ENCODE measurements at regions not wholly inside any gene's neighbourhood (a gene's known extent, or its start where the extent isn't known, plus 50 kb on each side); places are given as distances from the start of the nearest gene placed in this dataset.

- H3K27ac Mint-ChIP-seq: peak overlapping the region in 1 of 2 donors; percentile 58
- no peaks in the 10 kb centered on the region for H3K27me3 Mint-ChIP-seq
- Histone ChIP-seq H3K4me3 (ENCODE audit: control insufficient read depth in 1 of 2, extremely low read depth in 1 of 2, low read length in 1 of 2) (no peak overlapping the region), H3K4me1 (ENCODE audit: control insufficient read depth in 1 of 2, extremely low read depth in 1 of 2, insufficient read depth in 2 of 2, low read length in 2 of 2) (peaks cover 10 to 33% of the 10 kb centered on the region in 2 experiments), H3K27me3 (replicated peaks in 1 of 2; ENCODE audit: control insufficient read depth in 2 of 2, extremely low read depth in 1 of 2, insufficient read depth in 2 of 2, low read length in 1 of 2) (no peaks in the 10 kb centered on the region), H3K36me3 (ENCODE audit: control insufficient read depth in 2 of 2, extremely low read depth in 1 of 2, insufficient read depth in 1 of 2, low read length in 1 of 2) (no peaks in the 10 kb centered on the region), H3K9me3 (no peaks in the 10 kb centered on the region), H3K27ac (ENCODE audit: low read length) (no peak overlapping the region)
- DNase-seq: no peak
- WGBS (ENCODE audit: insufficient coverage): no CpG with 5 or more reads among the region's 2 CpGs
- no peaks in the 10 kb centered on the region for H3K9me3 Mint-ChIP-seq
- H3K4me3 Mint-ChIP-seq: no peak overlapping the region
- peaks cover 45 to 67% (median 55%) of the 10 kb centered on the region in 3 donors for H3K4me1 Mint-ChIP-seq
- peaks cover 3% of the 10 kb centered on the region for H3K36me3 Mint-ChIP-seq
- ChIA-PET POLR2A (no interaction called here), CTCF (interaction anchor here (0.6 to 0.7 kb wide), 3 partner anchors 58 to 360 kb away, joined by 3 to 6 read pairs (median 5); no protein-coding TSS in a partner anchor)
- ATAC-seq (replicated peaks in 1 of 4): no peak
Measured at GRCh38 chr14:49984424-49984823, 91.5 kb downstream of the ARF6 start.

- peaks cover 27 to 57% (median 36%) of the 10 kb centered on the region in 3 donors for H3K4me1 Mint-ChIP-seq
- WGBS (ENCODE audit: insufficient coverage): 76% methylated on average over 3 of the region's 6 CpGs
- Histone ChIP-seq H3K4me3 (ENCODE audit: control insufficient read depth in 1 of 2, extremely low read depth in 1 of 2, low read length in 1 of 2) (no peak overlapping the region), H3K4me1 (ENCODE audit: control insufficient read depth in 1 of 2, extremely low read depth in 1 of 2, insufficient read depth in 2 of 2, low read length in 2 of 2) (peaks cover 0 to 19% of the 10 kb centered on the region in 2 experiments), H3K9me3 (no peaks in the 10 kb centered on the region), H3K36me3 (ENCODE audit: control insufficient read depth in 2 of 2, extremely low read depth in 1 of 2, insufficient read depth in 1 of 2, low read length in 1 of 2) (no peaks in the 10 kb centered on the region), H3K27me3 (replicated peaks in 1 of 2; ENCODE audit: control insufficient read depth in 2 of 2, extremely low read depth in 1 of 2, insufficient read depth in 2 of 2, low read length in 1 of 2) (no peaks in the 10 kb centered on the region), H3K27ac (ENCODE audit: low read length) (no peak overlapping the region)
- ChIA-PET CTCF (interaction anchor here (0.6 to 1.3 kb wide), 3 partner anchors 15 to 194 kb away, joined by 3 to 4 read pairs (median 3); no protein-coding TSS in a partner anchor), POLR2A (interaction anchor here (0.5 to 0.6 kb wide), 2 partner anchors 17 to 150 kb away, joined by 5 read pairs; no protein-coding TSS in a partner anchor)
- DNase-seq: no peak
- peaks cover 8% of the 10 kb centered on the region for H3K36me3 Mint-ChIP-seq
- H3K4me3 Mint-ChIP-seq: peak overlapping the region in 2 of 3 donors; percentile 9 to 49
- no peak for ATAC-seq (replicated peaks in 1 of 4)
- no peaks in the 10 kb centered on the region for H3K9me3 Mint-ChIP-seq
- no peaks in the 10 kb centered on the region for H3K27me3 Mint-ChIP-seq
- H3K27ac Mint-ChIP-seq: peak overlapping the region; percentile 81 to 85
Measured at GRCh38 chr14:49986343-49987014, 93.6 kb downstream of the ARF6 start.

GRCh38 chr14:49988080-49988990 lies 95.5 kb downstream of the ARF6 start:
- Histone ChIP-seq H3K4me1 (ENCODE audit: control insufficient read depth in 1 of 2, extremely low read depth in 1 of 2, insufficient read depth in 2 of 2, low read length in 2 of 2) (peaks cover 0 to 5% of the 10 kb centered on the region in 2 experiments), H3K9me3 (no peaks in the 10 kb centered on the region), H3K36me3 (ENCODE audit: control insufficient read depth in 2 of 2, extremely low read depth in 1 of 2, insufficient read depth in 1 of 2, low read length in 1 of 2) (no peaks in the 10 kb centered on the region), H3K27me3 (replicated peaks in 1 of 2; ENCODE audit: control insufficient read depth in 2 of 2, extremely low read depth in 1 of 2, insufficient read depth in 2 of 2, low read length in 1 of 2) (no peaks in the 10 kb centered on the region), H3K4me3 (ENCODE audit: control insufficient read depth in 1 of 2, extremely low read depth in 1 of 2, low read length in 1 of 2) (no peak overlapping the region), H3K27ac (ENCODE audit: low read length) (no peak overlapping the region)
- ChIA-PET CTCF (interaction anchor here (0.6 to 0.7 kb wide), 3 partner anchors 24 to 78 kb away, joined by 3 to 10 read pairs (median 4); no protein-coding TSS in a partner anchor), POLR2A (interaction anchor here in 1 of 2 donors (0.5 kb wide), 1 partner anchor 96 kb away, joined by 3 read pairs; the partner anchor contains the start of gene ARF6)
- H3K4me1 Mint-ChIP-seq: peaks cover 14 to 55% (median 30%) of the 10 kb centered on the region in 3 donors
- H3K27me3 Mint-ChIP-seq: no peaks in the 10 kb centered on the region
- peaks cover 8% of the 10 kb centered on the region for H3K36me3 Mint-ChIP-seq
- peak overlapping the region in 1 of 2 donors; percentile 16 for H3K27ac Mint-ChIP-seq
- DNase-seq (no peak), ATAC-seq (replicated peaks in 1 of 4) (no peak)
- 96% methylated on average over 6 of the region's 9 CpGs for WGBS (ENCODE audit: insufficient coverage)
- no peaks in the 10 kb centered on the region for H3K9me3 Mint-ChIP-seq
- H3K4me3 Mint-ChIP-seq: no peak overlapping the region

- H3K4me3 Mint-ChIP-seq: no peak overlapping the region
- ATAC-seq (replicated peaks in 1 of 4) (no peak), DNase-seq (no peak)
- no peaks in the 10 kb centered on the region for H3K27me3 ChIP-seq (replicated peaks in 1 of 2; ENCODE audit: control insufficient read depth in 2 of 2, extremely low read depth in 1 of 2, insufficient read depth in 2 of 2, low read length in 1 of 2)
- WGBS (ENCODE audit: insufficient coverage): no CpG with 5 or more reads among the region's 2 CpGs
- H3K27ac ChIP-seq (ENCODE audit: low read length): no peak overlapping the region
- H3K27ac Mint-ChIP-seq: peak overlapping the region; percentile 0 to 1
- no peaks in the 10 kb centered on the region for H3K9me3 ChIP-seq
- no peaks in the 10 kb centered on the region for H3K27me3 Mint-ChIP-seq
- CTCF ChIA-PET: no interaction called here
- no peaks in the 10 kb centered on the region for H3K36me3 ChIP-seq (ENCODE audit: control insufficient read depth in 2 of 2, extremely low read depth in 1 of 2, insufficient read depth in 1 of 2, low read length in 1 of 2)
- H3K4me3 ChIP-seq (ENCODE audit: control insufficient read depth in 1 of 2, extremely low read depth in 1 of 2, low read length in 1 of 2): no peak overlapping the region
- POLR2A ChIA-PET: interaction anchor here in 1 of 2 donors (0.6 kb wide), 1 partner anchor 50 kb away, joined by 3 read pairs; no protein-coding TSS in a partner anchor
- H3K36me3 Mint-ChIP-seq: peaks cover 8% of the 10 kb centered on the region
- H3K4me1 Mint-ChIP-seq: peaks cover 14 to 45% (median 21%) of the 10 kb centered on the region in 3 donors
- H3K9me3 Mint-ChIP-seq: no peaks in the 10 kb centered on the region
- H3K4me1 ChIP-seq (ENCODE audit: control insufficient read depth in 1 of 2, extremely low read depth in 1 of 2, insufficient read depth in 2 of 2, low read length in 2 of 2): peaks cover 0 to 4% of the 10 kb centered on the region in 2 experiments
Measured at GRCh38 chr14:49989966-49990365, 97.1 kb downstream of the ARF6 start.

GRCh38 chr14:49991491-49991890 lies 98.6 kb downstream of the ARF6 start:
- Histone ChIP-seq H3K36me3 (ENCODE audit: control insufficient read depth in 2 of 2, extremely low read depth in 1 of 2, insufficient read depth in 1 of 2, low read length in 1 of 2) (no peaks in the 10 kb centered on the region), H3K9me3 (no peaks in the 10 kb centered on the region), H3K27me3 (replicated peaks in 1 of 2; ENCODE audit: control insufficient read depth in 2 of 2, extremely low read depth in 1 of 2, insufficient read depth in 2 of 2, low read length in 1 of 2) (no peaks in the 10 kb centered on the region), H3K27ac (ENCODE audit: low read length) (no peak overlapping the region), H3K4me3 (ENCODE audit: control insufficient read depth in 1 of 2, extremely low read depth in 1 of 2, low read length in 1 of 2) (no peak overlapping the region), H3K4me1 (ENCODE audit: control insufficient read depth in 1 of 2, extremely low read depth in 1 of 2, insufficient read depth in 2 of 2, low read length in 2 of 2) (peaks cover 0 to 4% of the 10 kb centered on the region in 2 experiments)
- POLR2A ChIA-PET: interaction anchor here in 1 of 2 donors (0.6 kb wide), 1 partner anchor 91 kb away, joined by 3 read pairs; no protein-coding TSS in a partner anchor
- H3K27me3 Mint-ChIP-seq: no peaks in the 10 kb centered on the region
- DNase-seq: no peak
- H3K27ac Mint-ChIP-seq: peak overlapping the region in 1 of 2 donors; percentile 61
- no peak for ATAC-seq (replicated peaks in 1 of 4)
- H3K9me3 Mint-ChIP-seq: no peaks in the 10 kb centered on the region
- WGBS (ENCODE audit: insufficient coverage): 100% methylated on average over 4 of the region's 4 CpGs
- peaks cover 8% of the 10 kb centered on the region for H3K36me3 Mint-ChIP-seq
- CTCF ChIA-PET: interaction anchor here (0.5 to 0.9 kb wide), 4 partner anchors 10 to 121 kb away, joined by 3 to 6 read pairs (median 4); no protein-coding TSS in a partner anchor
- H3K4me3 Mint-ChIP-seq: no peak overlapping the region
- peaks cover 13 to 43% (median 17%) of the 10 kb centered on the region in 3 donors for H3K4me1 Mint-ChIP-seq

- no peaks in the 10 kb centered on the region for H3K9me3 ChIP-seq
- no peaks in the 10 kb centered on the region for H3K27me3 Mint-ChIP-seq
- no peaks in the 10 kb centered on the region for H3K36me3 ChIP-seq (ENCODE audit: control insufficient read depth in 2 of 2, extremely low read depth in 1 of 2, insufficient read depth in 1 of 2, low read length in 1 of 2)
- H3K36me3 Mint-ChIP-seq: peaks cover 8% of the 10 kb centered on the region
- ATAC-seq (replicated peaks in 1 of 4): no peak
- 94% methylated on average over 2 of the region's 7 CpGs for WGBS (ENCODE audit: insufficient coverage)
- H3K4me1 ChIP-seq (ENCODE audit: control insufficient read depth in 1 of 2, extremely low read depth in 1 of 2, insufficient read depth in 2 of 2, low read length in 2 of 2): no peaks in the 10 kb centered on the region
- no peak overlapping the region for H3K27ac ChIP-seq (ENCODE audit: low read length)
- ChIA-PET POLR2A (no interaction called here), CTCF (interaction anchor here in 1 of 2 donors (0.6 kb wide), 1 partner anchor 12 kb away, joined by 3 read pairs; no protein-coding TSS in a partner anchor)
- DNase-seq: no peak
- no peaks in the 10 kb centered on the region for H3K9me3 Mint-ChIP-seq
- no peak overlapping the region for H3K4me3 ChIP-seq (ENCODE audit: control insufficient read depth in 1 of 2, extremely low read depth in 1 of 2, low read length in 1 of 2)
- H3K4me1 Mint-ChIP-seq: peaks cover 9 to 39% (median 13%) of the 10 kb centered on the region in 3 donors
- no peak overlapping the region for H3K27ac Mint-ChIP-seq
- H3K4me3 Mint-ChIP-seq: no peak overlapping the region
- no peaks in the 10 kb centered on the region for H3K27me3 ChIP-seq (replicated peaks in 1 of 2; ENCODE audit: control insufficient read depth in 2 of 2, extremely low read depth in 1 of 2, insufficient read depth in 2 of 2, low read length in 1 of 2)
Measured at GRCh38 chr14:49992036-49992435, 99.2 kb downstream of the ARF6 start.
